Mesothelial cell of epicardium (in vitro differentiated cells): ENCODE measurements at regions not wholly inside any gene's neighbourhood (a gene's known extent, or its start where the extent isn't known, plus 50 kb on each side); places are given as distances from the start of the nearest gene placed in this dataset.

ENCODE experiments used
- DNase-seq, 2 experiments: peaks; one replicate each; pipeline ENCODE4 v3.0.0; 2021; ENCODE audit warnings: low spot score in 2 of 2; ENCODE audit not compliant: unreplicated experiment in 2 of 2
- H3K27ac Mint-ChIP-seq: 2 replicates; pipeline ENCODE4 v1.8.0; 2021; ENCODE audit warnings: mixed read lengths
- H3K27me3 Mint-ChIP-seq: 2 replicates; pipeline ENCODE4 v1.8.0; 2021; ENCODE audit warnings: low read depth, mixed read lengths
- H3K36me3 Mint-ChIP-seq: 2 replicates; pipeline ENCODE4 v1.8.0; 2021; ENCODE audit warnings: mixed read lengths
- H3K4me1 Mint-ChIP-seq: 2 replicates; pipeline ENCODE4 v1.8.0; 2021; ENCODE audit warnings: mixed read lengths
- H3K4me3 Mint-ChIP-seq: 2 replicates; pipeline ENCODE4 v1.8.0; 2021; ENCODE audit warnings: mild to moderate bottlenecking, moderate library complexity, mixed read lengths
- H3K9me3 Mint-ChIP-seq: 2 replicates; pipeline ENCODE4 v1.8.0; 2021; ENCODE audit warnings: mixed read lengths
- TF ChIP-seq, protein P1 (sequence below): fragments of 200-600 bp; sonication (generic); IDR thresholded peaks from one replicate; pipeline ENCODE4 v1.5.0; 2021; ENCODE audit warnings: antibody characterized with exemption; ENCODE audit not compliant: unreplicated experiment

DNA sequence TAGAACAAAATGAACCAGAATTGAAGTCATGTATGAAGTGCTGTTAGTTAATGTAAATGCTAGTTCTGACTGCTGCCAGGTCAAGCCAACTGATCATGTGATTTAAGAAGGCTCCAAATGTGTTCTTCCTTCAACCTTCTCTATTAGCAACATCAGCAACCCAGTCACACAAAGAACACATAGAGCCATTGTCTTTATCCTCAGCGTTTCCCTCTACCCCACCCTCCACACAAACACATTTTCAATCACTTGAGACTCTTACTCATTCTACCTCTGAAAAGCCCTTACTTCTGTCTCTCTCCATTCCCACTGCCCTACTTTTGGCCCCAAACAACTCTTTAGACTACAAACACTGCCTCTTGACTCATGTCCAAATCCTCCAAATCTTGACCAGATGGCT, 89.7 kb upstream of the KDR start:
- TF ChIP-seq, protein P1, sequence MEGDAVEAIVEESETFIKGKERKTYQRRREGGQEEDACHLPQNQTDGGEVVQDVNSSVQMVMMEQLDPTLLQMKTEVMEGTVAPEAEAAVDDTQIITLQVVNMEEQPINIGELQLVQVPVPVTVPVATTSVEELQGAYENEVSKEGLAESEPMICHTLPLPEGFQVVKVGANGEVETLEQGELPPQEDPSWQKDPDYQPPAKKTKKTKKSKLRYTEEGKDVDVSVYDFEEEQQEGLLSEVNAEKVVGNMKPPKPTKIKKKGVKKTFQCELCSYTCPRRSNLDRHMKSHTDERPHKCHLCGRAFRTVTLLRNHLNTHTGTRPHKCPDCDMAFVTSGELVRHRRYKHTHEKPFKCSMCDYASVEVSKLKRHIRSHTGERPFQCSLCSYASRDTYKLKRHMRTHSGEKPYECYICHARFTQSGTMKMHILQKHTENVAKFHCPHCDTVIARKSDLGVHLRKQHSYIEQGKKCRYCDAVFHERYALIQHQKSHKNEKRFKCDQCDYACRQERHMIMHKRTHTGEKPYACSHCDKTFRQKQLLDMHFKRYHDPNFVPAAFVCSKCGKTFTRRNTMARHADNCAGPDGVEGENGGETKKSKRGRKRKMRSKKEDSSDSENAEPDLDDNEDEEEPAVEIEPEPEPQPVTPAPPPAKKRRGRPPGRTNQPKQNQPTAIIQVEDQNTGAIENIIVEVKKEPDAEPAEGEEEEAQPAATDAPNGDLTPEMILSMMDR, result no peak
- H3K4me1 Mint-ChIP-seq, result peaks cover 26% of the 10 kb centered on the region
- no peak overlapping the region for H3K4me3 Mint-ChIP-seq
- no peak for DNase-seq
- no peaks in the 10 kb centered on the region for H3K27me3 Mint-ChIP-seq
- peaks cover 3% of the 10 kb centered on the region for H3K9me3 Mint-ChIP-seq
- no peak overlapping the region for H3K27ac Mint-ChIP-seq
- H3K36me3 Mint-ChIP-seq, result no peaks in the 10 kb centered on the region

DNA sequence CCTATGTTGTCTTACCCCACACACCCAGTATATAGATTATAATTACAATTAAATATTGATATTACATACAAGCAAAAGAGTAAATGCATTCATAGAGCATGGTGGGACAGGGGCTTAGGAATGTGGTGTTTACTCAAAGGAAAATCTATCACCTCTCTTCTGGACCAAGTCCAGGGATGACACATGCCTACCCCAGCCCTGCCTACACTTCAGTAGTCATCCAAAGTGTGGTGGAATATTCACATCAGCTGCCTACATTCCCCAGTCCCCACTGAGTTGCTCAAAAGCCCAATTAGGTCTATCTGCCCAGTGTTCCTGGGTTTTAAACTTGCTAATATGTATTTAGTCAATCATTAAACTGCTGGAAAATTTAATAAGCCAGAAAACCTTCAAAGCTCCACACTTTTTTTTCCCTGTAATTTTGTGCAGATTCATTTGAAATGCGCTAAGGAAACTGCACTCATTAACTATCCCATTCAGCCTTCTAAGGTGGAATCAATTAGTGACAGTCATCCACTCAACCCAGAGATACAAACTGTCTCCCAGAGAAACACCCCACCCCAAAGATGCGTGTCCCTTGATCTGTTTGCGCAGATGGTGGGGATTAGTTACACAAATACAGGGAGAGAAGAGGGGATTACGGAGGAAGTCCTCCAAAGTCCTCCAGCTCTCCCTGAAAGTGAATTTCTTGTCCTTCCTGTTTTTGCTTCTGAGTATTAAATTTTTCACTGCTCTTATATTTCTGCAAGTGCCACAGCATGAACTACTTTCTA, 91.7 kb upstream of the KDR start:
- Mint-ChIP-seq H3K9me3 (no peaks in the 10 kb centered on the region), H3K27ac (peak overlapping the region; percentile 60), H3K4me1 (peaks cover 28% of the 10 kb centered on the region), H3K4me3 (no peak overlapping the region), H3K36me3 (no peaks in the 10 kb centered on the region), H3K27me3 (no peaks in the 10 kb centered on the region)
- TF ChIP-seq, protein P1, result no peak
- DNase-seq, result no peak

DNA sequence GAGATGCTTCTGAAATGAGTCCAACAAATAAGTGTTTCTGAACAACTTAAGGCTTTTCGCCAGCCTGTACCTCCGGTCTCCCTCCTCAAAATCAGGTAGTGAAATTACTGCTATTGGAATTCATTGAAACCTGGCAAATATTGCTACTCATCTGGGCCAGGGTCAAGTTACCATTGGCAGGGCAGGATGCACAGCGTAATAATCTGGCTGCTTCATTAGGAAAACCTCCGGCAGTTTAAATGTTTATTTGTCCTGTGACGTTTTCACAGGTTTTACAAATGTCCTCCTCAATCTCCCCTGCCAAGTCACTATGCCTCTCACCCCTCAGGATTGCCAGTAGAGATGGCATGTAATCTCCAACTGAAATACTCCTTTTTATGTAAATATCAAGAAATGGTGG, 92.6 kb upstream of the KDR start:
- H3K27me3 Mint-ChIP-seq, result no peaks in the 10 kb centered on the region
- no peak for DNase-seq
- TF ChIP-seq, protein P1, result no peak
- H3K27ac Mint-ChIP-seq, result no peak overlapping the region
- no peaks in the 10 kb centered on the region for H3K36me3 Mint-ChIP-seq
- H3K4me3 Mint-ChIP-seq, result no peak overlapping the region
- peaks cover 28% of the 10 kb centered on the region for H3K4me1 Mint-ChIP-seq
- no peaks in the 10 kb centered on the region for H3K9me3 Mint-ChIP-seq

DNA sequence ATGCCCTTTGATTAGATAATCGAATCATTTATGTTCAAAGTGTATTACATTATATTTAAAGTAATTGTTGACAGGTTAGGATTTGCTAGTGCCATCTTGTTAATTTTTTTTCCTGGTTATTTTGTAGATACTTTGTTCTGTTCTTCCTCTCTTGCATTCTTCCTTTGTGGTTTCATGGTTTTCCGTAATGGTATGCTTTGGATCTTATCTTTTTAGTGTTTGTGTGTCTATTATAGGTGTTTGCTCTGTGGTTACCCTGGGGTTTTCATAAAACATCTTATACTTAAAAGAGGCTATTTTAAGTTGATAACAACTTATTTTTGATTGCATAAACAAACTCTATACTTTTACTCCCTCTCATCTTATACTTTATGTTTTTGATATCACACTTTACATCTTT, 108.2 kb upstream of the SRD5A3 start:
- H3K4me3 Mint-ChIP-seq, result no peak overlapping the region
- peaks cover 49% of the 10 kb centered on the region for H3K9me3 Mint-ChIP-seq
- H3K27me3 Mint-ChIP-seq, result no peaks in the 10 kb centered on the region
- H3K27ac Mint-ChIP-seq, result no peak overlapping the region
- no peaks in the 10 kb centered on the region for H3K4me1 Mint-ChIP-seq
- DNase-seq, result no peak
- peaks cover 7% of the 10 kb centered on the region for H3K36me3 Mint-ChIP-seq
- TF ChIP-seq, protein P1, result no peak

DNA sequence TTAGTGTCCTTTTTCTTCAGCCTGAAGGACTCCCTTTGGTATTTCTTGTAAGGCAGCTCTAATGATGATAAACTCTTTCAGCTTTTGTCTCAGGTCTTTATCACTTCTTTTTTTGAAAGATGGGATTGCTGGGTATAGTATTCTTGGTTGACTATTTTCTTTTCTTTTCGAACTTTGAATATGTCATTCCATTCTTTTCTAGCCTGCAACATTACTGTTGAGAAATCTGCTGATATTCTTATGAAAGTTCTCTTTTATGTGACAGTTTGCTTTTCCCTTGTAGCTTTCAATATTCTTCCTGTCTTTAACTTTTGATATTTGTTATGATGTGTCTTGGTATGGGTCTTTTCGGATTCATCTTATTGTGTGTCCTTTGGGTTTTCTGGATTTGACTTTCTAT, 107.6 kb upstream of the SRD5A3 start:
- peaks cover 7% of the 10 kb centered on the region for H3K36me3 Mint-ChIP-seq
- no peak overlapping the region for H3K27ac Mint-ChIP-seq
- H3K27me3 Mint-ChIP-seq, result no peaks in the 10 kb centered on the region
- H3K9me3 Mint-ChIP-seq, result peaks cover 47% of the 10 kb centered on the region
- TF ChIP-seq, protein P1, result no peak
- peaks cover 2% of the 10 kb centered on the region for H3K4me1 Mint-ChIP-seq
- H3K4me3 Mint-ChIP-seq, result no peak overlapping the region
- DNase-seq, result no peak
